ENCODE measurements at regions not wholly inside any gene's neighbourhood (a gene's known extent, or its start where the extent isn't known, plus 50 kb on each side); places are given as distances from the start of the nearest gene placed in this dataset.

GRCh38 chr10:21212912-21213311 is 312.6 kb downstream of the SKIDA1 start:
- H3K4me3 ChIP-seq (ENCODE audit: low read depth, low read length): no peak overlapping the region
- no peak for TF ChIP-seq CTCF (IDR thresholded peaks at IDR 0.05; ENCODE audit: low read depth, low read length)

GRCh38 chr10:21212348-21212747 is 313.1 kb downstream of the SKIDA1 start:
- no peak for TF ChIP-seq CTCF (IDR thresholded peaks at IDR 0.05; ENCODE audit: low read depth, low read length)
- H3K4me3 ChIP-seq (ENCODE audit: low read depth, low read length): no peak overlapping the region

DNA sequence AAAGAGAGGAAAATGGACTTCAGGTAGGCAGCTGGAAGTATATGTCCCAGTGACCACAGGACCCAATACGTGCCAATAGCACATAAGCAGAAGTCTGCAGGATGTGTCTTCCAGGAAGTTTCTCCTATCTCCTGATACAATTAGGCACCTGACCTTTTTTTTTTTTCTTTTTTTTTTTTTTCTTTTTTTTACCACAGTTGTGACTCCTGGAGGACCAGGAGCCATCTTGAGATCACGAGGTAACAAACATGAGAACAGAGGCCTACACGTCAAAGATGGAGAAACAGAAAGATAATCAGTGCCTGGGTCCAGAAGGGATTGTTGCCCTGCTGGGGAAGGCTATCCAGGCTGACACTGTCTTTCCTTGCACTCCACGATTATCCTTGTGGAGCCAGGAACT is 312.4 kb upstream of the NEBL start:
- H3K4me3 ChIP-seq (ENCODE audit: low read depth, low read length): no peak overlapping the region
- no peak for TF ChIP-seq CTCF (IDR thresholded peaks at IDR 0.05; ENCODE audit: low read depth, low read length)

DNA sequence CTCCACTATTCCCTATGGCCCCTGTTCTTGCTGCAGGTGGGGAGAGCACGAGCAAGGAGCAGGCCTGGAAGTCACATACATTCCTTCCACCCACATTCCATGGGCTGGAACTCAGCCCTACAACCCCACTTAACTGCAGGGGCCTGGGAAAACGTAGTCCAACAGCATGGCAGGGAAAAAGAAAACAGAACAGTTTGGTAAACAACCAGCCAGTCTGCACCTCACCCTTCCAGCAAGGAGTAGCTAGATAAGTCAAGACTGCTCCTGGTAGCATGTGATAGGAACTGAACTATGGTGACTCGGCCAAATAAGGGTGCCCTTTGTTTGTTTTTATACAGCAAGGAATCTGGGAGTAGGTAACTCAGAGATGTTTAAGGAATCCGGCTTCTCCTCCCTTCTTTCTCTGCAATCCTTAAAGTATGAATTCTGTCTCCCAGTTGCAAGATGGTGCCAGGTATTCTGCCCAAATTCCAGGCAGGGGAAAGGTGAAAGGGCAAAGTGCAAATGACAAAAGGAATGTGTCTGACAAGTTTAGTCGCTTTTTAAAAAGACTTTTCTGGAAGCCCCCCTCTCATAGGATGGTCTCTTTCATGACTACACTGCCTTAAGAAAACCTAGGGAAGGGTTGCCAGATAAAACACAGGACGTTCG is 311.7 kb upstream of the NEBL start:
- H3K4me3 ChIP-seq (ENCODE audit: low read depth, low read length): no peak overlapping the region
- TF ChIP-seq CTCF (IDR thresholded peaks at IDR 0.05; ENCODE audit: low read depth, low read length): no peak

DNA sequence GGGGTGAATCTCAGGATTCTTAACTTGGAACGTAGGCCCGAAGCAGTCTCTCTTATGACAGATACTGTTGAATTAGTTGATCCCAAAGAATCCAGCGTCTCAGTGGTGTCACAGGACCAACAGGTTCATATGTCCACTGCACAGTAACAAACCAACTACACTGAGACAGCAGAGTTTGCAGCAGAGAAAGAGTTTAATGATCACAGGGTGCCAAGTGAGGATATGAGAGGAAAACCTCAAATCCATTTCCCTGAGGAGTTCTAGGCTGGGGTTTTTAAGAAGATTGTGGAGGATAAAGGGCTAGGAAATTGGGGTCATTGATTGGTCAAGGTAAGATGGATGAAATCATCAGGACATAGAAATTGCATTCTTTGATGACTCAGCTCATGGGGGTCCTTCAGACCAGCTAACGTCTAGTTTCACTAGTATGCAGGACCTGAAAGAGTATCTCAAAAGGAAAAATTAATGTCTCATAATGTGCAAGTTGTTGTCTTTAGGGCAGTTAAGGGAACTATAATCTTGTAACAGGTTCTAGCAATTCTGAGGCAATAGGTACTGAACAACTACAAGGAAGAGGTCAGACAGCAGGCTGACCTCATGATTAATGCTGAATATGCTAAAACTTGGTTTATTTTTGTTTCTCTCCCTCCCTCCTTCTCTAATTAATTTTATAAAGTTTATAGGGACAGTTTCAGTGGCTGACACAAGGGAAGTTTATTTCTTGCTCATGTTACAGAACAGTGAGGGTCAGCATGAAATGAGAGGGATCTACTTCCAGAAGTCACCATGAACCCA is 310.9 kb upstream of the NEBL start:
- TF ChIP-seq CTCF (IDR thresholded peaks at IDR 0.05; ENCODE audit: low read depth, low read length): no peak
- no peak overlapping the region for H3K4me3 ChIP-seq (ENCODE audit: low read depth, low read length)

GRCh38 chr10:21205328-21205727 is 308.2 kb upstream of the NEBL start:
- TF ChIP-seq CTCF (IDR thresholded peaks at IDR 0.05; ENCODE audit: low read depth, low read length): no peak
- no peak overlapping the region for H3K4me3 ChIP-seq (ENCODE audit: low read depth, low read length)

DNA sequence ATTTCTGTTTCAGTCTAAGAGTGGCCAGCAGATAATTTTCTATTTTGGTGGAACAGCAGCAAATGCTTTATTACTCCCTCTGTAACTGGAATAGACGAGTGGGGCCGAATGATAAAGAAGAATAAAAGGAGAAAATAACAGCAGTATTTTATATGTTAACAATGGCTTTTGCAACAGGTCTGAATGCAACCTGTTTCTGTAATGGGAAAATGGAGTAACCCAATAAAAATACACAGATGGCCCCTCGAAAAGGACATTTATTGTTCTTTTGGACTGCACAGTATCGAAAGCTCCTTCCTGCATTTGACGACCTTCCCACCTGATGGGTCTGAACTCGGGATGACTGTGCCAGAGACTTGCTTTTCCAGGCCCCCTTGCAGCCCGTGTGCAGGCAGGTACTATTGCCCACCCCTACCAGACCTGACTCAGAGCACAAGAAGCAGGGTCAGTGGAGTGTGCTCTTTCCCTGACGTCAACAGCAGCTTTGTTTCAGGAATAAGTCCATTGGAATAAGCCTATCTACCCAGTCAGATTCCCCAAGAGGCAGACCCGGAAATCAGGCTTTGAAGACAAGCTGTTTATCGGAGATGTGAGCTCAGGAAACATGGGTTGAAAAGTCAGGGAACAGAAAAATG is 306.5 kb upstream of the NEBL start:
- no peak overlapping the region for H3K4me3 ChIP-seq (ENCODE audit: low read depth, low read length)
- no peak for TF ChIP-seq CTCF (IDR thresholded peaks at IDR 0.05; ENCODE audit: low read depth, low read length)

Measured in WI38 (cell line).